Smooth muscle cell (in vitro differentiated cells): ENCODE measurements at regions not wholly inside any gene's neighbourhood (a gene's known extent, or its start where the extent isn't known, plus 50 kb on each side); places are given as distances from the start of the nearest gene placed in this dataset.

Source experiments
- DNase-seq: peaks from one replicate; lab custom pipeline; 2025; ENCODE audit not compliant: unreplicated experiment; lab: John Stamatoyannopoulos, UW
- H2AFZ ChIP-seq: fragments of 200-600 bp; sonication (generic); 2 replicates; pipeline ENCODE4 v1.6.0; 2016; ENCODE audit warnings: antibody characterized with exemption, low read depth, mild to moderate bottlenecking
- H3F3A ChIP-seq: fragments of 200-600 bp; sonication (generic); 2 replicates; pipeline ENCODE4 v1.6.0; 2017; ENCODE audit warnings: antibody characterized with exemption, low read depth
- H3K27ac ChIP-seq: fragments of 200-600 bp; sonication (generic); 2 replicates; pipeline ENCODE4 v1.5.1; 2016; ENCODE audit warnings: low read depth, mild to moderate bottlenecking
- H3K27me3 ChIP-seq: fragments of 200-600 bp; sonication (generic); 2 replicates; pipeline ENCODE4 v1.6.1; 2016; ENCODE audit warnings: low read depth, mild to moderate bottlenecking
- H3K36me3 ChIP-seq: fragments of 200-600 bp; sonication (generic); 2 replicates; pipeline ENCODE4 v1.5.1; 2016; ENCODE audit warnings: low read depth
- H3K4me1 ChIP-seq: fragments of 200-600 bp; sonication (generic); 2 replicates; pipeline ENCODE4 v1.5.1; 2016; ENCODE audit warnings: low read depth
- H3K4me2 ChIP-seq: fragments of 200-600 bp; sonication (generic); 2 replicates; pipeline ENCODE4 v1.6.0; 2016; ENCODE audit warnings: mild to moderate bottlenecking
- H3K4me3 ChIP-seq: fragments of 200-600 bp; sonication (generic); 2 replicates; pipeline ENCODE4 v1.5.1; 2016; ENCODE audit warnings: mild to moderate bottlenecking
- H3K79me2 ChIP-seq: fragments of 200-600 bp; sonication (generic); 2 replicates; pipeline ENCODE4 v1.6.0; 2016; ENCODE audit warnings: low read depth, mild to moderate bottlenecking
- H3K9ac ChIP-seq: fragments of 200-600 bp; sonication (generic); 2 replicates; pipeline ENCODE4 v1.6.0; 2016; ENCODE audit warnings: low read depth
- H3K9me3 ChIP-seq: fragments of 200-600 bp; sonication (generic); replicated peaks from 2 replicates; pipeline ENCODE4 v1.5.1; 2016; ENCODE audit warnings: low read depth
- H4K20me1 ChIP-seq: fragments of 200-600 bp; sonication (generic); 2 replicates; pipeline ENCODE4 v1.6.0; 2016; ENCODE audit warnings: low read depth
- CTCF ChIP-seq: fragments of 200-600 bp; sonication (generic); IDR thresholded peaks from 2 replicates; pipeline ENCODE4 v1.5.1; 2017; ENCODE audit warnings: borderline replicate concordance, mild to moderate bottlenecking, antibody characterized with exemption; ENCODE audit not compliant: insufficient read depth, poor library complexity, severe bottlenecking
- WGBS: methylation state at CpG from one replicate; pipeline ENCODE4 v1.1.7; 2016; ENCODE audit warnings: low lambda C conversion rate; 5-methylcytosine and 5-hydroxymethylcytosine counted together

GRCh38 chr14:30417121-30417520 is 141.8 kb upstream of the G2E3 start:
- no peak for DNase-seq
- no peaks in the 10 kb centered on the region for H3K79me2 ChIP-seq
- no peaks in the 10 kb centered on the region for H3K36me3 ChIP-seq
- H3K27me3 ChIP-seq: no peaks in the 10 kb centered on the region
- no peak overlapping the region for H3K27ac ChIP-seq
- H2AFZ ChIP-seq: no peak overlapping the region
- WGBS: 100% methylated on average over 1 of the region's 1 CpG
- H3K9me3 ChIP-seq: no peaks in the 10 kb centered on the region
- no peak overlapping the region for H3K9ac ChIP-seq
- no peak for TF ChIP-seq CTCF
- no peaks in the 10 kb centered on the region for H3F3A ChIP-seq
- H3K4me3 ChIP-seq: no peak overlapping the region
- H3K4me1 ChIP-seq: no peaks in the 10 kb centered on the region
- no peaks in the 10 kb centered on the region for H4K20me1 ChIP-seq
- H3K4me2 ChIP-seq: no peak overlapping the region

GRCh38 chr14:30417999-30418398 is 141.0 kb upstream of the G2E3 start:
- 65% methylated on average over 1 of the region's 1 CpG for WGBS

GRCh38 chr14:30419037-30419436 is 139.9 kb upstream of the G2E3 start:
- Histone ChIP-seq H3K9ac (no peak overlapping the region), H3K27me3 (no peaks in the 10 kb centered on the region), H3K27ac (no peak overlapping the region), H3K4me1 (no peaks in the 10 kb centered on the region), H3K36me3 (no peaks in the 10 kb centered on the region), H3K4me3 (no peak overlapping the region), H3K4me2 (no peak overlapping the region), H3K79me2 (no peaks in the 10 kb centered on the region), H3K9me3 (no peaks in the 10 kb centered on the region), H4K20me1 (no peaks in the 10 kb centered on the region), H3F3A (no peaks in the 10 kb centered on the region), H2AFZ (no peak overlapping the region)
- no peak for TF ChIP-seq CTCF
- DNase-seq: no peak

More at GRCh38 chr14:30417999-30418398, 141.0 kb upstream of the G2E3 start:
- no peak overlapping the region for H3K27ac ChIP-seq
- no peaks in the 10 kb centered on the region for H4K20me1 ChIP-seq
- no peak overlapping the region for H3K9ac ChIP-seq
- H3K4me2 ChIP-seq: no peak overlapping the region
- no peak for DNase-seq
- H3K36me3 ChIP-seq: no peaks in the 10 kb centered on the region
- no peaks in the 10 kb centered on the region for H3K79me2 ChIP-seq
- H2AFZ ChIP-seq: no peak overlapping the region
- no peaks in the 10 kb centered on the region for H3K4me1 ChIP-seq
- no peaks in the 10 kb centered on the region for H3K27me3 ChIP-seq
- H3K4me3 ChIP-seq: no peak overlapping the region
- no peak for TF ChIP-seq CTCF
- H3K9me3 ChIP-seq: no peaks in the 10 kb centered on the region
- no peaks in the 10 kb centered on the region for H3F3A ChIP-seq

GRCh38 chr14:30420515-30420914 is 138.4 kb upstream of the G2E3 start:
- TF ChIP-seq CTCF: no peak
- DNase-seq: no peak
- Histone ChIP-seq H4K20me1 (no peaks in the 10 kb centered on the region), H3K9ac (no peak overlapping the region), H3F3A (no peaks in the 10 kb centered on the region), H3K27me3 (no peaks in the 10 kb centered on the region), H3K4me3 (no peak overlapping the region), H3K27ac (no peak overlapping the region), H3K36me3 (no peaks in the 10 kb centered on the region), H2AFZ (no peak overlapping the region), H3K79me2 (no peaks in the 10 kb centered on the region), H3K9me3 (no peaks in the 10 kb centered on the region), H3K4me2 (no peak overlapping the region), H3K4me1 (no peaks in the 10 kb centered on the region)
- WGBS: 3% methylated on average over 1 of the region's 1 CpG
